ENCODE measurements at regions not wholly inside any gene's neighbourhood (a gene's known extent, or its start where the extent isn't known, plus 50 kb on each side); places are given as distances from the start of the nearest gene placed in this dataset.

- no peaks in the 10 kb centered on the region for H3K79me2 ChIP-seq (ENCODE audit: control insufficient read depth, insufficient read depth, low read length)
- intact Hi-C loops (cut with micrococcal nuclease; ENCODE audit: unreplicated experiment), result no loop called here
- H3K9me3 ChIP-seq (replicated peaks; ENCODE audit: control insufficient read depth, insufficient read depth, low read length), result no peaks in the 10 kb centered on the region
- ATAC-seq (no peak), DNase-seq (ENCODE audit: low read depth, low spot score) (no peak), FAIRE-seq (no peak)
- ChIA-PET SMC1A (ENCODE audit: uncharacterized antibody, unreplicated experiment) (no interaction called here), CTCF (no interaction called here), POLR2A (no interaction called here), RAD21 (ENCODE audit: unreplicated experiment) (no interaction called here)
- no peaks in the 10 kb centered on the region for H4K20me1 ChIP-seq (ENCODE audit: control insufficient read depth, insufficient read depth)
- H3K4me1 ChIP-seq (ENCODE audit: control insufficient read depth, insufficient read depth, low read length), result no peaks in the 10 kb centered on the region
- H3K27me3 ChIP-seq (replicated peaks in 1 of 2; ENCODE audit: control insufficient read depth in 2 of 2, insufficient read depth in 2 of 2, low read length in 1 of 2), result no peaks in the 10 kb centered on the region
- in situ Hi-C loops (cut with MboI), result no loop called here
- WGBS (ENCODE audit: insufficient coverage, insufficient replicate concordance, low lambda C conversion rate, missing lambda C conversion rate), result 65% methylated on average over 1 of the region's 1 CpG
- no peak overlapping the region for H3K4me3 ChIP-seq
- no TSS peak for BruUV-seq (replicated peaks)
- H3K4me2 ChIP-seq (ENCODE audit: control insufficient read depth, insufficient read depth), result no peak overlapping the region
- H3K27ac ChIP-seq (ENCODE audit: control insufficient read depth, insufficient read depth), result no peak overlapping the region
- H3K36me3 ChIP-seq (ENCODE audit: control insufficient read depth in 2 of 2, insufficient read depth in 2 of 2, low read length in 1 of 2), result no peaks in the 10 kb centered on the region
- H3K9ac ChIP-seq (ENCODE audit: control insufficient read depth, insufficient read depth, low read length), result no peak overlapping the region
- TF ChIP-seq POLR2AphosphoS5 (IDR thresholded peaks at IDR 0.05; ENCODE audit: low read length), result no peak
- no peak for TF ChIP-seq CHD1 (IDR thresholded peaks at IDR 0.05; ENCODE audit: low read depth, low read length)
- no peak for TF ChIP-seq WRNIP1 (IDR thresholded peaks at IDR 0.05; ENCODE audit: borderline replicate concordance, low read depth, low read length)
- no peak for TF ChIP-seq NKRF (conservative IDR thresholded peaks at IDR 0.05)
- no peak for TF ChIP-seq CBX3 (IDR thresholded peaks at IDR 0.05; ENCODE audit: borderline replicate concordance, low read depth)
- TF ChIP-seq NFYB (IDR thresholded peaks at IDR 0.05; ENCODE audit: insufficient read depth, low read depth, low read length), result no peak
- TF ChIP-seq ZSCAN29 (IDR thresholded peaks at IDR 0.05), result no peak
- TF ChIP-seq ZNF592 (IDR thresholded peaks at IDR 0.05), result no peak
- no peak for TF ChIP-seq RBBP5 (conservative IDR thresholded peaks at IDR 0.05)
- no peak for TF ChIP-seq ASH2L (IDR thresholded peaks at IDR 0.05; ENCODE audit: borderline replicate concordance, low read depth)
- TF ChIP-seq GABPA (IDR thresholded peaks at IDR 0.05; ENCODE audit: low read depth), result no peak
- TF ChIP-seq BCL11A (IDR thresholded peaks at IDR 0.05; ENCODE audit: low read depth, low read length), result no peak
- no peak for TF ChIP-seq EZH2 (IDR thresholded peaks at IDR 0.05; ENCODE audit: borderline replicate concordance, control insufficient read depth, low read depth, low read length)
- TF ChIP-seq CREM (IDR thresholded peaks at IDR 0.05; ENCODE audit: low read depth), result no peak
- H2AFZ ChIP-seq (ENCODE audit: control insufficient read depth, low read depth, low read length), result no peak overlapping the region
These were observed 808.6 kb upstream of the RAG2 start for GRCh38 chr11:37406651-37407050.

All from GM12878 (cell line).